ENCODE measurements at regions not wholly inside any gene's neighbourhood (a gene's known extent, or its start where the extent isn't known, plus 50 kb on each side); places are given as distances from the start of the nearest gene placed in this dataset.

DNA sequence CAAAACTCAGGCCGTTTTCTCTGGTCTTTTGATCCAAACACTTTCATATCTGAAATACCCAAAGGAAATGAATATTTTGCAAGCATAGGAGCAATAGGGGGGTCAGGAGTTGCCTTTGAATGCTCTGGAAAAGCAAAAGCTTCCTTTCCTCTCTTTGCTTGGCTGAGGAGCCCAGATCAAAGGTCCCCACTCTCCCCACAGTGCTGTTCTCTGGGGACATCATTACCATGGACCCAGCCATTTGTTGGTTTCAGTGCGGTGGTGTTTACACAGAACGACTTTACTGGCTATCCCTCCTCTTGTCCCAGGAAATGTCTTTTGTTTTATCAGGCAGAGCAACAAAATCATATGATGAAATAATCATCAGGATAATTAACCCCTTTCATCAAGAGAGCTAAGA lies 1089.1 kb downstream of the TBC1D22A start:
- Histone ChIP-seq H3K27me3 (ENCODE audit: control insufficient read depth, insufficient read depth, low read length) (no peaks in the 10 kb centered on the region), H3K4me3 (ENCODE audit: insufficient read depth, low read depth, low read length) (no peak overlapping the region), H3K36me3 (replicated peaks; ENCODE audit: control insufficient read depth, insufficient read depth, low read length) (no peaks in the 10 kb centered on the region)
- DNase-seq, result no peak

DNA sequence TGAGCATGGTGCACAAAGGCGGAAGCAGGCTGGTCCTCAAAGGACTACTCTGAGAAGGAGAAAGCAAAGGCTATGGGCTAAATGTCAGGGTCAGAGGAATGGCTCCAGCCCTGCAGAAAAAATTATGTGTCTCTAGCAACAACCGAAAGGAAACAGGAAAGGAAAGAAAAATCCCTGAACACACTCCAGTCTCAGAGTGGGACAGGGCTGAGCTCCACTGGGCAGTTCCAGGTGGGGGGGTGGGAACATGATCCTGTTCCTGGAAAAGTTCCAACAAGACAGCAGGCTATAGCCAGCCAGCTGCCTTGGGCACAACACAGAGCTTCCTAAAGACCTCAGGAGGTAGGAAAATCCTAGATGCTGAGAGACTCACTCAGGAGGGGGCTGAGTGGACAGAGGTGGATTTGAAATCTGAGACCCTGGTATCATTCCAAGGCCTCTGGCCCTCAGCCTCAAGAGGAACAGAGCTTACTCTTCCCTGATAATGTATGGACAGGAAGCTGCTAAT lies 1088.2 kb downstream of the TBC1D22A start:
- Histone ChIP-seq H3K36me3 (replicated peaks; ENCODE audit: control insufficient read depth, insufficient read depth, low read length) (no peaks in the 10 kb centered on the region), H3K27me3 (ENCODE audit: control insufficient read depth, insufficient read depth, low read length) (no peaks in the 10 kb centered on the region), H3K4me3 (ENCODE audit: insufficient read depth, low read depth, low read length) (no peak overlapping the region)
- DNase-seq, result no peak

DNA sequence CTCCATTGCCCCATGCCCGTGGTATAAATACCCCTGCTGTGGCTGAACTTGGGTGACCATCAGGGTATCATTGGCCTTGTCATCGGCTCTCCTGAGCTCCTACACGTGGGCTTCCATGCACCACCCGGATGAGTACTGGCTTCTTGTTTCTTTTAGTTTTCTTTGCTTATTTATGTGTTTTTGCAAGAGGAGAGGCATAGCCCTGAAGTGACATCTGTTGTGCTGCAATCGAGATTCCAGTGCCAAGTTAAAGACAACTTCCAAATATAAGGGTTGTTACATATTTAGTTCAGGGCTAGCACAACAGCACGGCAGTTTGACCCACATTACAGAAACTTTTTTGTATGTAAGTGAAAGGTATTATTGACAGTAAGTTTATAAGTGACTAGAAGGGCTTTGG lies 1087.1 kb downstream of the TBC1D22A start:
- H3K27me3 ChIP-seq (ENCODE audit: control insufficient read depth, insufficient read depth, low read length), result no peaks in the 10 kb centered on the region
- no peak overlapping the region for H3K4me3 ChIP-seq (ENCODE audit: insufficient read depth, low read depth, low read length)
- no peaks in the 10 kb centered on the region for H3K36me3 ChIP-seq (replicated peaks; ENCODE audit: control insufficient read depth, insufficient read depth, low read length)
- DNase-seq, result no peak

DNA sequence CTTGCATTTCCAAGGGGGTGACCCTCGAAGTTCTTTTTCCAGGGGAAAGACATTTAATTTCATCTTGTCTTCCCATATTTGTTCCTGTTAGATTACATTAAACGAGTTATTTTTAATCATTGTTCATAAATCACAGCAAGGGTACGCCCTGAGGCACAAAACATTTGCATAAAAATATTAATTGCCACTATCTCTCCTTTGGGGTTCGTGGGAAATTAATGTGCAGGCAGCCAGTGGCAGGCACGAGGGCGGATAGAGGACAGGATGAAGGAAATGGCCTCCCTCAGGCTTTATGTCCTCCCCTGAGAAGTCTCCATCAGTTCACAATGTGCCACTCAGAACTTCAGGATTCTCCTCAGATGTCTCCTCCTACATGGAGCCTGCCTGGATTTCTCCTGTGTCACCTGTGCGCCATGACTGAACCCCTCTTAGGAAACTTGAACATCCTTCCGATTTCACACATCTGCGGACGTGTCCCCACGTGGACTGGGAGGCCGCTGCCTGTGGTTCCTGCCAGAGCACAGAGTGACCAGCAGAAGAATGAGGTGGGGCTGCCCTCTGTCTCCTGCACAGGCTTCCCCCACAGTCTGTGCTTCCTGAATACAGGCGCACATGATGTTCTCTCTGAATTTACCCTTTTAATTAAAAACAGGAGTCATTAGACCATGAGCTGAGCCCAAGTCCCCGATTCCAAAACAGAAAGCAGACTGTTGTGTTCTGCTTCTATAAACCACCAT lies 1085.9 kb downstream of the TBC1D22A start:
- H3K27me3 ChIP-seq (ENCODE audit: control insufficient read depth, insufficient read depth, low read length), result no peaks in the 10 kb centered on the region
- no peaks in the 10 kb centered on the region for H3K36me3 ChIP-seq (replicated peaks; ENCODE audit: control insufficient read depth, insufficient read depth, low read length)
- no peak for DNase-seq
- no peak overlapping the region for H3K4me3 ChIP-seq (ENCODE audit: insufficient read depth, low read depth, low read length)

DNA sequence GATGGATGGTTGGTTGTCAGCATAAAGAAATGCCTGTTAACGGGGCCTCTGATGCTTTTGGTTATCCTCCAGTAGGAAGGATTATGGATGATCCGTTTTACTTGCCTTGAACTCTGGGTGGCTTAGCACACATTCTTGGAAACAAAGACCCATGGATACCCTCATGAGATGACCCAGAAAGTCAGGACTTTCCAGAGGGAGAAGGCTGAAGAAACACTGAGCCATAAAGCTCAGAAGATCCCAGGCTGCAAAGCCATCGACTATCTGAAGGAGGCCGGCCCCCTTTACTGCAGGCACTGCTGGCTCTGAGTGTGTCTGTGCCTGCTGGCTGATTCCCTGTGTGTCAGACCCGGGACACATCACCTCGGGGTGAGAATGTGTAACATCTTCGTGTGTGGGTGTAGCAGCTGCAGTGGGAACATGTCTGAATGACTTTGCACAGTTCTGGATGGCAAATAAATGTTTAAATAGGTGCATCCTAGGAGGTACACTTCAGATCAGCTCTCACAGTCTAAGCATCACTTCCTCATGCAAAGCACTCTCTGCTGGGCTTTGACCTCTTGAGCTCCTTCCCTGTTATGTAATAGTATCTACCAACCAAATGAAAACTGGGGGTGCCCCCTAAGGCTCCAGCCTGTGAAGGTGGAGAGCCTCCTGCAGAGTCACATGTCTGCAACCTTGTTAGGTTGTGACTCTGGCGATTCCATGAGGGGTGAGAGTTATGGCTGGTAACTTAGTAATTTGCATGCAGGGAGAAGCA lies 1084.9 kb downstream of the TBC1D22A start:
- no peaks in the 10 kb centered on the region for H3K27me3 ChIP-seq (ENCODE audit: control insufficient read depth, insufficient read depth, low read length)
- no peak for DNase-seq
- no peak overlapping the region for H3K4me3 ChIP-seq (ENCODE audit: insufficient read depth, low read depth, low read length)
- H3K36me3 ChIP-seq (replicated peaks; ENCODE audit: control insufficient read depth, insufficient read depth, low read length), result no peaks in the 10 kb centered on the region

DNA sequence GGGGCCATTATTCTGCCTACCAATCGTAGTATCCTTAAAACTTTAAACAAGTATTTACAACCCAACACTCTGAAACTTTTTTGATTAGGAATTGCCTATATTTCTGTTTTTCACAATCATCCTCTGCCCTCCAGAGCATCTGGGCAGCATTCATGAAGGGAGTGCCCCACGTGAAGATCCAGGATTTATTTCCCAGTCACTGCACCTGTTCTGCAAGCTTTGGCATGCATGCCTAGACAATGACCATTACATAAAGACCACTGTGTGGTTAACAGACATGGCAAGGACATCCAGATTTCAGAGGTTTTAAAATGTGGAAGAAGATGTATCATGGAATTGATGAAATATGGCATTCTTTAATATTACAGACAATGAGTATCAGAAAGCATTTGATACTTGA lies 1083.8 kb downstream of the TBC1D22A start:
- Histone ChIP-seq H3K4me3 (ENCODE audit: insufficient read depth, low read depth, low read length) (no peak overlapping the region), H3K27me3 (ENCODE audit: control insufficient read depth, insufficient read depth, low read length) (no peaks in the 10 kb centered on the region), H3K36me3 (replicated peaks; ENCODE audit: control insufficient read depth, insufficient read depth, low read length) (no peaks in the 10 kb centered on the region)
- DNase-seq, result no peak

DNA sequence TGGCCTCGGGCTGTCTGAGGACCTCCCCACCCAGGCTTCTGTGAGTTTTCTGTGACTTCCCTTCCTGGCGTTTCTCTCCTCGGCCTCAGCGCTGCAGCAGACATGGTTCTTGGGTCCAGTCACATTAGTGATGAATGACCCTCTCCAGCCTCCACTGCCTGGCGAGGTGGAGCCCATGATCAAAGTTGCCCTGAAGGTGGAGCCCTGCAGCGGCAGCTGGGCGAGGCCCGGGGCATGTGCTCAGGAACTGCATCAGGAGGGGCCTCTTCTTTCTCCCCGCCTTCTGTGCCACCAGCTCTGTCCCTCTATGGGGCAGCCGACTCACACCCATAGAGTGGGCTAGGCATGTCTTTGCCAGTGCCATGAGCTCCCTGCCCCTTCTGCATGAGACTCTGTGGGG lies 1079.7 kb downstream of the TBC1D22A start:
- H3K36me3 ChIP-seq (replicated peaks; ENCODE audit: control insufficient read depth, insufficient read depth, low read length), result no peaks in the 10 kb centered on the region
- DNase-seq, result peak; percentile 46
- no peaks in the 10 kb centered on the region for H3K27me3 ChIP-seq (ENCODE audit: control insufficient read depth, insufficient read depth, low read length)
- H3K4me3 ChIP-seq (ENCODE audit: insufficient read depth, low read depth, low read length), result no peak overlapping the region

DNA sequence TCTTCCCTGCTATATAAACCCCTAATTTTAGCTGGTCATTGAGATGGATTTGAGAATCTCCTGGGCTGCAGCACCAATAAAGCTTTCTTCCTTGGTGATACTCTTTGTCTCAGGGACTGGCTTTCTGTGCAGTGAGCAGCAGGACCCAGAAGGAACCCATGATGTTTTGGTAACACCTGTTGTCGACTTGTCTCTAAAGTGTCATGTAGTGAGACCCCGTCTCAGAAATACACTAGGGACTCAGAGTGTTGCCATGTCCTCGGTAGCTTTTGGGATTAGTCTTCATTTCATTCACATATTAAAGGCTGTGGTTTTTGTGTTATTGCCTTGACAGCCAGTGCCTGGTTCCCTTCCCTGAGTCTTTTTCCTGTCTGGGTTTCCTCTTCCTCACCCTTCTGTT lies 1078.7 kb downstream of the TBC1D22A start:
- DNase-seq, result no peak
- H3K4me3 ChIP-seq (ENCODE audit: insufficient read depth, low read depth, low read length), result no peak overlapping the region
- H3K36me3 ChIP-seq (replicated peaks; ENCODE audit: control insufficient read depth, insufficient read depth, low read length), result no peaks in the 10 kb centered on the region
- no peaks in the 10 kb centered on the region for H3K27me3 ChIP-seq (ENCODE audit: control insufficient read depth, insufficient read depth, low read length)

DNA sequence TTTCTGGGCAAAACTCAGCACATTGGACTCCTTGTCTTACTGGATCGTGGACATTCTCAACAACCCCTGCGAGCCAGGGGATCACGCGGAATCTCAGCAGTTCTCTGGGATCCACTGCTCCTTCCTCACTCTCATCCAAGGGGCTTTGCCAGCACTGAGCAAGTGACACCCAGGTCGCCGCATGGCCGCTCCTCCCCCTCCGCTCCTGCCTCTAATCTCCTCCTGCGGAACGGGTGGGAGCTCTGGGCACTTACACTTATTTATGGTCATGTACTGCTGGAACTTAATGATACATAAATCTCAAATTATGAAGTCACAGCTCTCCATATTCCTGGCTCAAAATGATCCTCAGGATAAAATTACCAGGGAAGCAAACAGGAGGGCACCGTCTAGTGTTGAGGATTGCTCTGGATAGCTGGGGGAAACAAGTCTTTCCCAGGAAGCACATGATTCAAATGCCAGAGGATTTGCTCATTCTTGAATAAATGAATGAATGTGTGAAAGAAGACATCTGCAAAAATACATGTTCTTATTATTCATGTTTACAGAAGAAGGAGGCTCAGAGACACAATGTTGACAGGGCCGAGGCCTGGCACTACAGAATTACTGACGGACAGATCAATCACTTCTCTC lies 1077.3 kb downstream of the TBC1D22A start:
- Histone ChIP-seq H3K4me3 (ENCODE audit: insufficient read depth, low read depth, low read length) (no peak overlapping the region), H3K27me3 (ENCODE audit: control insufficient read depth, insufficient read depth, low read length) (no peaks in the 10 kb centered on the region), H3K36me3 (replicated peaks; ENCODE audit: control insufficient read depth, insufficient read depth, low read length) (no peaks in the 10 kb centered on the region)
- no peak for DNase-seq

DNA sequence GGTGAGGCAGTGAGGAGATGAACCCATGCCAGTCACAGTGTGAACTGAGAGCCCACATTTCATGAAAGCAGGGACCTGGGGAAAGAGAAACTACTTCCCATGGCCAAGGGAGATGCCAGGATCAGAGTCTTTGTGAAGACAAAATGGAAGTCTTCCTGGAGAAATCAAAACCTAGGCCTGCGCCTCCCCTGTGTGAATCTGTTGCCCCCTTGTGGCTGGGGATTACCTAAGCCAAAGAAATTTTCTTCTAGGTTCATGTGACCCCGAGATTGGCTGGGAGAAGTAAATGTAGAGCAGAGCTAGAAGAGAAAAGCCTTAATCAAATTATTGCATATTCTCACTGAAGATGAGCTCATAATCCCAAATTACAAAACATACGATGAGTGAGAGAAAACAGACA lies 1075.3 kb downstream of the TBC1D22A start:
- Histone ChIP-seq H3K36me3 (replicated peaks; ENCODE audit: control insufficient read depth, insufficient read depth, low read length) (no peaks in the 10 kb centered on the region), H3K27me3 (ENCODE audit: control insufficient read depth, insufficient read depth, low read length) (no peaks in the 10 kb centered on the region), H3K4me3 (ENCODE audit: insufficient read depth, low read depth, low read length) (no peak overlapping the region)
- peak; percentile 66 for DNase-seq

DNA sequence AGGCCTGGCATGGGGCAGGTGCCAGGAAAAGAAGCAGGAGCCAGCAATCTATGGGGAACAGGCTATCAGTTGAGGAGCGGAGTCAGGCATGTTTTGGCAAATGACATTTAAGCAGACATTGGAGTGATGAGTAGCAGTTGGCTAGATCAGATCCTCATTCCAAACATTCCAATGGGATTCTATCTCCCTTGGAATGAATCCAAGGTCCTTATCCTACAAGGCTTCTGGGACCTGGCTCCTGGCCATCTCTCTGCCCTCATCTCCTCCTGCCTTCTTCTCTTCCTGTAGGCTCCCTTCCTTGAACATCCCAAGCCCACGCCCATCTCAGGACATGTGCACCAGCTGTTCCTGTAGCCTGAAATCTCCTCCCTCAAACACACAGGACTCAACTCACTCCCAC lies 1074.5 kb downstream of the TBC1D22A start:
- no peak overlapping the region for H3K4me3 ChIP-seq (ENCODE audit: insufficient read depth, low read depth, low read length)
- H3K27me3 ChIP-seq (ENCODE audit: control insufficient read depth, insufficient read depth, low read length), result no peaks in the 10 kb centered on the region
- no peak for DNase-seq
- no peaks in the 10 kb centered on the region for H3K36me3 ChIP-seq (replicated peaks; ENCODE audit: control insufficient read depth, insufficient read depth, low read length)

DNA sequence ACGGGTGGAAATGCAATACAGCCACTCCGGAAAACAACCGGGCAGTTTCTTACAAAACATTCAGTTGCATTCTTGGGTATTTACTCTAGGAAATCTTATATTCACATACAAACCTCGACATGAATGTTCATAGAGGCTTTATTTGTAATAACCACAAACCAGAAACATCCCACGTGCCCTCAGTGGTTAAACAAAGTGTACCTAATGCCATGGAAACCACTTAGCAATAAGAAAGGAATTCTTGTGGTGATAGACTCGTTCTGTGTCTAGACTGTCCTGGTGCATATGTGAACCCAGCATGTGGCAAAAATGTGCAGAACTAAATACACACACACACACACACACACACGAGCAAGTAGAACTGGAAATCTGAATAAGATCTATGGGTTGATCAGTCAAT lies 1073.3 kb downstream of the TBC1D22A start:
- H3K4me3 ChIP-seq (ENCODE audit: insufficient read depth, low read depth, low read length), result no peak overlapping the region
- H3K27me3 ChIP-seq (ENCODE audit: control insufficient read depth, insufficient read depth, low read length), result no peaks in the 10 kb centered on the region
- H3K36me3 ChIP-seq (replicated peaks; ENCODE audit: control insufficient read depth, insufficient read depth, low read length), result no peaks in the 10 kb centered on the region
- DNase-seq, result no peak

DNA sequence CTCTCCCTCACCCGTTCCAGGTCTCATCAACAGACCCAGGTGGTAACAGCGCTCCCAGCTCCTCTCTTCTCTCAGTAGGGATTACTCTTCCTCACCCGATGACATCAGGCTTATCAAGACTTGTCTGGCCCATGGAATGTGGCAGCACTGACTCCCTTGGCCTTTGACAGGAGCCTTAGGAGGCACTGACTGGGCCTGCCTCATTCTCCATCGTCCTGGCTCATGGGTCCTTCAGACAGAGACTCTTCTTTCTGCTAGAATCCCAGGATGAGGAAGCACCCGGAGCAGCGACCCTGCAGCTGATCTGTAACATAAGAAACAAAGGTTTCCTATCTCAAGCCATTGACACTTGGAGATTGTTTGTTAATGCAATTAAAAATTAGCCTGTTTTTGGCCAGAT lies 1063.6 kb downstream of the TBC1D22A start:
- H3K4me3 ChIP-seq (ENCODE audit: insufficient read depth, low read depth, low read length), result no peak overlapping the region
- DNase-seq, result no peak
- H3K27me3 ChIP-seq (ENCODE audit: control insufficient read depth, insufficient read depth, low read length), result no peaks in the 10 kb centered on the region
- H3K36me3 ChIP-seq (replicated peaks; ENCODE audit: control insufficient read depth, insufficient read depth, low read length), result no peaks in the 10 kb centered on the region

DNA sequence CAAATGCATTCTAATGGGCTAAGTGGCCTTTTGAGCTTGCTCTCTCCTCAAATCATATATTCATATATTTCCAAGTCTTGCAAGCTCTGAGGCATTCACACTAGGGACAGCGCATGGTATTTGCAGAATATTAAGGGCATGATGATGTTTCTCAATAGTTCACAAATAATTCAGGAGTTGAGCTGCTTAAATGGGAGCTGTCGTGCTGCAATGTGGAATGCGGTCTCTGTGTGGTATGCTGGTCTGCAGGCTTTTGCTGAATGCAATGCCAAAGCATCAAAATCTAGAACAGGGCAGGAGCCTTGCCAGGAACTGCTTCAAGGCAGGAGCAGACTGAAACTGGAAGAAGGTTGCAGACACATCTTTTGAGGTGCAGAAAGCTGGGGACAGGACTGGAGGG lies 1060.0 kb downstream of the TBC1D22A start:
- no peak overlapping the region for H3K4me3 ChIP-seq (ENCODE audit: insufficient read depth, low read depth, low read length)
- H3K27me3 ChIP-seq (ENCODE audit: control insufficient read depth, insufficient read depth, low read length), result no peaks in the 10 kb centered on the region
- DNase-seq, result no peak
- no peaks in the 10 kb centered on the region for H3K36me3 ChIP-seq (replicated peaks; ENCODE audit: control insufficient read depth, insufficient read depth, low read length)

DNA sequence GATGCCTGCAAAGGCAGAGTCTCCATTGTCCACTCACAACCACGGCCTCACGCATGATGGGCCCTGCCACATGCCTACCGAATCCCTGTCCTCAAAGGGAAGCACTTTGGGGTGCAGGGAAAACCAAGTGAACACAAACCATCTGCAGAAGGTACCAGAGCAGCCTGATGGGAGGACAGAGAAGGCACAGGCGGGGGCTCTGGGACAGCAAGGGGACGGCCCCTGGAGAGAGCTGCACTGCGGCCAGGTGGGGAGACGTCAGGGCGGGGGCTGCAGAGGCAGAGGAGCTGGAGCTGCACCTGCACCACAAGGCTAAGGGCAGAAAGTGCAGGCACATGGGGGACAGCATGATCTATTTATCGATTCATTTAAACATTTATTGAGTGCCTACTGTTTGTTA lies 1056.0 kb downstream of the TBC1D22A start:
- DNase-seq, result no peak
- no peak overlapping the region for H3K4me3 ChIP-seq (ENCODE audit: insufficient read depth, low read depth, low read length)
- no peaks in the 10 kb centered on the region for H3K27me3 ChIP-seq (ENCODE audit: control insufficient read depth, insufficient read depth, low read length)
- no peaks in the 10 kb centered on the region for H3K36me3 ChIP-seq (replicated peaks; ENCODE audit: control insufficient read depth, insufficient read depth, low read length)

All from H7 (cell line).